H9 (cell line): ENCODE measurements at regions not wholly inside any gene's neighbourhood (a gene's known extent, or its start where the extent isn't known, plus 50 kb on each side); places are given as distances from the start of the nearest gene placed in this dataset.

Source experiments
- DNase-seq: peaks from one replicate; pipeline ENCODE4 v3.0.0-alpha.2; 2017
- H2AFZ ChIP-seq: one replicate; pipeline ENCODE4 v1.6.1; 2013; ENCODE audit warnings: mild to moderate bottlenecking, low read length, control low read depth, moderate library complexity
- H2AK5ac ChIP-seq: 2 replicates; pipeline ENCODE4 v1.6.1; 2013; ENCODE audit warnings: low read length, control low read depth, mixed read lengths; ENCODE audit not compliant: insufficient read length
- H2BK120ac ChIP-seq: one replicate; pipeline ENCODE4 v1.6.1; 2013; ENCODE audit warnings: low read depth, mild to moderate bottlenecking, low read length, control low read depth, inconsistent platforms; ENCODE audit not compliant: poor library complexity, severe bottlenecking
- H2BK12ac ChIP-seq: 2 replicates; pipeline ENCODE4 v1.6.1; 2013; ENCODE audit warnings: low read length, control low read depth, mixed read lengths, low read depth; ENCODE audit not compliant: insufficient read length
- H2BK15ac ChIP-seq: 2 replicates; pipeline ENCODE4 v1.6.1; 2013; ENCODE audit warnings: low read depth, low read length, control low read depth
- H2BK20ac ChIP-seq: one replicate; pipeline ENCODE4 v1.6.1; 2013; ENCODE audit warnings: low read depth, mild to moderate bottlenecking, low read length, control low read depth, inconsistent platforms; ENCODE audit not compliant: poor library complexity, severe bottlenecking
- H2BK5ac ChIP-seq: 2 replicates; pipeline ENCODE4 v1.6.1; 2013; ENCODE audit warnings: low read length, control low read depth, mixed read lengths; ENCODE audit not compliant: insufficient read length
- H3K14ac ChIP-seq: 2 replicates; pipeline ENCODE4 v1.6.1; 2013; ENCODE audit warnings: low read length, control low read depth; ENCODE audit not compliant: insufficient read depth
- H3K18ac ChIP-seq: 2 replicates; pipeline ENCODE4 v1.6.1; 2013; ENCODE audit warnings: low read depth, mild to moderate bottlenecking, mixed read lengths, low read length, control low read depth; ENCODE audit not compliant: insufficient read length
- H3K23ac ChIP-seq: 2 replicates; pipeline ENCODE4 v1.6.1; 2013; ENCODE audit warnings: low read length, control low read depth, mixed read lengths, low read depth; ENCODE audit not compliant: insufficient read length
- H3K23me2 ChIP-seq: 2 replicates; pipeline ENCODE4 v1.6.1; 2013; ENCODE audit warnings: low read depth, mild to moderate bottlenecking, mixed read lengths, low read length, control low read depth; ENCODE audit not compliant: insufficient read length, poor library complexity, severe bottlenecking
- H3K27ac ChIP-seq: 2 replicates; pipeline ENCODE4 v1.5.1; 2013; ENCODE audit warnings: low read length, control low read depth, mixed read lengths, low read depth; ENCODE audit not compliant: insufficient read length
- H3K27me3 ChIP-seq: 2 replicates; pipeline ENCODE4 v1.6.1; 2013; ENCODE audit warnings: low read length, control low read depth, inconsistent platforms; ENCODE audit not compliant: insufficient read depth
- H3K4ac ChIP-seq: 2 replicates; pipeline ENCODE4 v1.6.1; 2013; ENCODE audit warnings: low read depth, mild to moderate bottlenecking, control low read depth, inconsistent platforms, low read length, moderate library complexity
- H3K4me1 ChIP-seq: 2 replicates; pipeline ENCODE4 v1.6.1; 2013; ENCODE audit warnings: low read length, control low read depth, inconsistent platforms; ENCODE audit not compliant: insufficient read depth
- H3K4me2 ChIP-seq: 2 replicates; pipeline ENCODE4 v1.6.1; 2013; ENCODE audit warnings: low read length, control low read depth, mixed read lengths; ENCODE audit not compliant: insufficient read length, insufficient read depth
- H3K56ac ChIP-seq: 2 replicates; pipeline ENCODE4 v1.6.1; 2013; ENCODE audit warnings: low read depth, mild to moderate bottlenecking, mixed read lengths, low read length, control low read depth; ENCODE audit not compliant: insufficient read length
- H3K79me1 ChIP-seq: 2 replicates; pipeline ENCODE4 v1.6.1; 2013; ENCODE audit warnings: low read depth, mild to moderate bottlenecking, moderate library complexity, low read length, control low read depth, inconsistent platforms; ENCODE audit not compliant: insufficient read depth, poor library complexity, severe bottlenecking
- H3K79me2 ChIP-seq: 2 replicates; pipeline ENCODE4 v1.6.1; 2013; ENCODE audit warnings: low read length, control low read depth, inconsistent platforms; ENCODE audit not compliant: insufficient read depth
- H3K9ac ChIP-seq: 2 replicates; pipeline ENCODE4 v1.6.1; 2013; ENCODE audit warnings: low read length, control low read depth, mixed read lengths; ENCODE audit not compliant: insufficient read length; ENCODE audit errors: extremely low read depth
- H3K9me3 ChIP-seq: one replicate; pipeline ENCODE4 v1.6.1; 2013; ENCODE audit warnings: low read depth, low read length, inconsistent platforms; ENCODE audit not compliant: control insufficient read depth
- H3T11ph ChIP-seq: one replicate; pipeline ENCODE4 v1.6.1; 2013; ENCODE audit warnings: mild to moderate bottlenecking, low read length, control low read depth, inconsistent platforms
- H4K20me1 ChIP-seq: one replicate; pipeline ENCODE4 v1.6.1; 2013; ENCODE audit not compliant: control insufficient read depth, insufficient read length, insufficient read depth
- H4K5ac ChIP-seq: 2 replicates; pipeline ENCODE4 v1.6.1; 2013; ENCODE audit warnings: low read depth, mild to moderate bottlenecking, mixed read lengths, low read length, control low read depth; ENCODE audit not compliant: insufficient read length
- H4K8ac ChIP-seq: replicated peaks from 2 replicates; pipeline ENCODE4 v1.6.1; 2013; ENCODE audit warnings: low read length, control low read depth, mixed read lengths, low read depth; ENCODE audit not compliant: insufficient read length
- H4K91ac ChIP-seq: 2 replicates; pipeline ENCODE4 v1.6.1; 2013; ENCODE audit warnings: low read depth, mild to moderate bottlenecking, moderate library complexity, mixed read lengths, low read length, control low read depth; ENCODE audit not compliant: insufficient read length
- H3K27ac Mint-ChIP-seq, 3 experiments: 2 replicates in 2 of 3; 3 replicates in 1 of 3; pipeline ENCODE4 v1.8.0; 2020 to 2021; ENCODE audit warnings: mixed read lengths in 3 of 3, mild to moderate bottlenecking in 1 of 3, moderate library complexity in 1 of 3
- H3K27me3 Mint-ChIP-seq: 2 replicates; pipeline ENCODE4 v1.8.0; 2021; ENCODE audit warnings: low read depth, mild to moderate bottlenecking, moderate library complexity, mixed read lengths
- H3K36me3 Mint-ChIP-seq, 3 experiments: 2 replicates in 2 of 3; 3 replicates in 1 of 3; pipeline ENCODE4 v1.8.0; 2020 to 2021; ENCODE audit warnings: low read depth in 3 of 3, mixed read lengths in 3 of 3; ENCODE audit not compliant: insufficient read depth in 1 of 3
- H3K4me1 Mint-ChIP-seq, 2 experiments: 2 replicates each; pipeline ENCODE4 v1.8.0; 2020; ENCODE audit warnings: mixed read lengths in 2 of 2
- H3K4me3 Mint-ChIP-seq, 2 experiments: 2 replicates in 1 of 2; 3 replicates in 1 of 2; pipeline ENCODE4 v1.8.0; 2020 to 2021; ENCODE audit warnings: mild to moderate bottlenecking in 2 of 2, mixed read lengths in 2 of 2, moderate library complexity in 1 of 2
- H3K9me3 Mint-ChIP-seq, 2 experiments: 2 replicates in 1 of 2; 3 replicates in 1 of 2; pipeline ENCODE4 v1.8.0; 2020; ENCODE audit warnings: mild to moderate bottlenecking in 2 of 2, mixed read lengths in 2 of 2, moderate library complexity in 1 of 2
- CTCF ChIP-seq: fragments of 200-600 bp; sonication (generic); conservative IDR thresholded peaks from 3 replicates; pipeline ENCODE4 v1.8.0; 2021; ENCODE audit warnings: antibody characterized with exemption, mild to moderate bottlenecking
- WGBS: extraction: QIAGEN DNeasy Blood & Tissue Kit; methylation state at CpG from one replicate; pipeline ENCODE4 v1.1.7; 2013; ENCODE audit warnings: missing lambda C conversion rate, low lambda C conversion rate, mixed read lengths; ENCODE audit not compliant: insufficient read length; ENCODE audit errors: extremely low coverage; 5-methylcytosine and 5-hydroxymethylcytosine counted together

GRCh38 chr16:51870296-51870854 is 676.6 kb downstream of the TOX3 start:
- H3K4me1 Mint-ChIP-seq = peaks cover 11 to 19% of the 10 kb centered on the region in 2 experiments
- no peaks in the 10 kb centered on the region for H3K9me3 Mint-ChIP-seq

More at GRCh38 chr16:51870296-51870854, 676.6 kb downstream of the TOX3 start:
- Histone ChIP-seq H3K18ac (no peak overlapping the region), H3K9ac (no peak overlapping the region), H3K79me2 (no peaks in the 10 kb centered on the region), H3K14ac (no peak overlapping the region), H2BK20ac (no peak overlapping the region), H3K23me2 (no peaks in the 10 kb centered on the region), H2BK5ac (no peak overlapping the region), H3K79me1 (no peaks in the 10 kb centered on the region), H2BK120ac (no peak overlapping the region), H2AK5ac (no peak overlapping the region), H3K4ac (no peak overlapping the region), H2BK12ac (no peak overlapping the region), H3K9me3 (no peaks in the 10 kb centered on the region), H3K4me2 (no peak overlapping the region), H3K56ac (no peak overlapping the region), H2BK15ac (no peak overlapping the region), H2AFZ (no peak overlapping the region), H3K27me3 (no peaks in the 10 kb centered on the region), H4K8ac (no peak overlapping the region), H3K27ac (no peak overlapping the region), H4K5ac (no peak overlapping the region), H3K23ac (no peak overlapping the region), H3T11ph (no peak overlapping the region), H3K4me1 (no peaks in the 10 kb centered on the region), H4K91ac (no peak overlapping the region), H4K20me1 (no peaks in the 10 kb centered on the region)
- no peaks in the 10 kb centered on the region; a peak in 1 of 7 replicates for H3K36me3 Mint-ChIP-seq
- H3K27ac Mint-ChIP-seq = no peak overlapping the region; a peak in 1 of 7 replicates
- no peak overlapping the region; a peak in 1 of 5 replicates for H3K4me3 Mint-ChIP-seq
- no peak for TF ChIP-seq CTCF
- no CpG with 5 or more reads among the region's 2 CpGs for WGBS
- H3K27me3 Mint-ChIP-seq = no peaks in the 10 kb centered on the region; the same call in 1 of the 2 replicates
- DNase-seq = no peak
